SKM-1 (cell line): ENCODE measurements at regions not wholly inside any gene's neighbourhood (a gene's known extent, or its start where the extent isn't known, plus 50 kb on each side); places are given as distances from the start of the nearest gene placed in this dataset.
"Not testable (repeated sequence)": the region's sequence is repeated elsewhere in the genome, so short reads cannot be mapped to it uniquely, and the experiment has no call there.

Source experiments
- DNase-seq: peaks from one replicate; lab custom pipeline; 2025; ENCODE audit not compliant: unreplicated experiment; lab: John Stamatoyannopoulos, UW

- DNase-seq = no peak
Measured at GRCh38 chr2:228796386-228796785, 474.7 kb downstream of the PID1 start.

GRCh38 chr2:228793116-228793515 lies 478.0 kb downstream of the PID1 start:
- DNase-seq = no peak

- DNase-seq = no peak
Measured at GRCh38 chr2:228786901-228787300, 484.2 kb downstream of the PID1 start.

GRCh38 chr2:228782281-228782680 lies 488.8 kb downstream of the PID1 start:
- DNase-seq = no peak

GRCh38 chr2:228777855-228778355 lies 493.2 kb downstream of the PID1 start:
- no peak for DNase-seq

- DNase-seq = no peak
Measured at GRCh38 chr2:228774548-228774947, 496.5 kb downstream of the PID1 start.

GRCh38 chr2:228771774-228772173 lies 499.3 kb downstream of the PID1 start:
- DNase-seq = no peak

- no peak for DNase-seq
Measured at GRCh38 chr2:228771315-228771714, 499.8 kb downstream of the PID1 start.

- no peak for DNase-seq
Measured at GRCh38 chr2:228768818-228769217, 502.3 kb downstream of the PID1 start.

- not testable (repeated sequence) for DNase-seq
Measured at GRCh38 chr2:228768141-228768540, 502.9 kb downstream of the PID1 start.

- no peak for DNase-seq
Measured at GRCh38 chr2:228767196-228767595, 503.9 kb downstream of the PID1 start.

- DNase-seq = no peak
Measured at GRCh38 chr2:228763379-228763981, 507.6 kb downstream of the PID1 start.

GRCh38 chr2:228762565-228762964 lies 508.5 kb downstream of the PID1 start:
- no peak for DNase-seq

GRCh38 chr2:228755661-228756060 lies 515.4 kb downstream of the PID1 start:
- not testable (repeated sequence) for DNase-seq

GRCh38 chr2:228747483-228747882 lies 523.6 kb downstream of the PID1 start:
- DNase-seq = no peak

- no peak for DNase-seq
Measured at GRCh38 chr2:228738671-228739380, 532.3 kb downstream of the PID1 start.

GRCh38 chr2:228735697-228736096 lies 535.4 kb downstream of the PID1 start:
- no peak for DNase-seq

GRCh38 chr2:228731517-228731916 lies 539.6 kb downstream of the PID1 start:
- DNase-seq = no peak

GRCh38 chr2:228728961-228729360 lies 542.1 kb downstream of the PID1 start:
- DNase-seq = no peak

GRCh38 chr2:228725031-228725430 lies 543.5 kb upstream of the SPHKAP start:
- DNase-seq = no peak

GRCh38 chr2:228723599-228723998 lies 542.1 kb upstream of the SPHKAP start:
- DNase-seq = no peak

GRCh38 chr2:228722311-228722710 lies 540.8 kb upstream of the SPHKAP start:
- DNase-seq = no peak

- DNase-seq = no peak
Measured at GRCh38 chr2:228720895-228721294, 539.4 kb upstream of the SPHKAP start.
